GM23338 (cell line): ENCODE measurements at regions not wholly inside any gene's neighbourhood (a gene's known extent, or its start where the extent isn't known, plus 50 kb on each side); places are given as distances from the start of the nearest gene placed in this dataset.

Source experiments
- ATAC-seq: fragments of 200-7000 bp; cut with Tn5 transposase; 3 replicates; pipeline ENCODE4 v1.9.1; 2020
- DNase-seq: peaks from one replicate; pipeline ENCODE4 v3.0.0-alpha.2; 2015; ENCODE audit warnings: low spot score
- H2AFZ ChIP-seq: fragments of 200-600 bp; sonication (generic); 2 replicates; pipeline ENCODE4 v1.8.0; 2016; ENCODE audit warnings: antibody characterized with exemption, mild to moderate bottlenecking, moderate library complexity
- H3F3A ChIP-seq: fragments of 200-600 bp; sonication (generic); replicated peaks from 2 replicates; pipeline ENCODE4 v1.8.0; 2017; ENCODE audit warnings: antibody characterized with exemption, mixed run types, low read depth
- H3K27ac ChIP-seq: fragments of 200-600 bp; sonication (generic); 2 replicates; pipeline ENCODE4 v1.6.1; 2016; ENCODE audit warnings: low read depth
- H3K27me3 ChIP-seq: fragments of 200-600 bp; sonication (generic); 2 replicates; pipeline ENCODE4 v1.8.0; 2016; ENCODE audit warnings: mild to moderate bottlenecking, mixed run types, moderate library complexity; ENCODE audit not compliant: insufficient read depth
- H3K36me3 ChIP-seq: fragments of 200-600 bp; sonication (generic); 2 replicates; pipeline ENCODE4 v1.8.0; 2016; ENCODE audit warnings: mild to moderate bottlenecking; ENCODE audit not compliant: insufficient read depth
- H3K4me1 ChIP-seq: fragments of 200-600 bp; sonication (generic); 2 replicates; pipeline ENCODE4 v1.8.0; 2016; ENCODE audit warnings: mild to moderate bottlenecking, moderate library complexity; ENCODE audit not compliant: insufficient read depth
- H3K4me2 ChIP-seq: fragments of 200-600 bp; sonication (generic); 2 replicates; pipeline ENCODE4 v1.7.1; 2017; ENCODE audit warnings: mixed run types
- H3K4me3 ChIP-seq: fragments of 200-600 bp; sonication (generic); 2 replicates; pipeline ENCODE4 v1.6.1; 2016; ENCODE audit warnings: mixed run types
- H3K79me2 ChIP-seq: fragments of 200-600 bp; sonication (generic); replicated peaks from 2 replicates; pipeline ENCODE4 v1.8.0; 2017; ENCODE audit warnings: mild to moderate bottlenecking; ENCODE audit not compliant: insufficient read depth
- H3K9me2 ChIP-seq: fragments of 200-600 bp; sonication (generic); 2 replicates; pipeline ENCODE4 v1.8.0; 2017; ENCODE audit not compliant: insufficient read depth
- H4K20me1 ChIP-seq: fragments of 200-600 bp; sonication (generic); replicated peaks from 2 replicates; pipeline ENCODE4 v1.8.0; 2017; ENCODE audit warnings: mild to moderate bottlenecking; ENCODE audit not compliant: insufficient read depth
- H3K27ac Mint-ChIP-seq: 2 replicates; pipeline ENCODE4 v1.8.0; 2020; ENCODE audit warnings: inconsistent platforms, mild to moderate bottlenecking, moderate library complexity, mixed read lengths
- H3K27me3 Mint-ChIP-seq: 3 replicates; pipeline ENCODE4 v1.8.0; 2022; ENCODE audit warnings: low read depth, mild to moderate bottlenecking, moderate library complexity, mixed read lengths, inconsistent platforms; ENCODE audit not compliant: insufficient read depth, poor library complexity
- H3K36me3 Mint-ChIP-seq: 3 replicates; pipeline ENCODE4 v1.8.0; 2021; ENCODE audit warnings: low read depth, mild to moderate bottlenecking, inconsistent platforms, moderate library complexity, mixed read lengths
- H3K4me1 Mint-ChIP-seq: 3 replicates; pipeline ENCODE4 v1.8.0; 2020; ENCODE audit warnings: mild to moderate bottlenecking, inconsistent platforms, mixed read lengths
- H3K4me3 Mint-ChIP-seq: 3 replicates; pipeline ENCODE4 v1.8.0; 2021; ENCODE audit warnings: moderate library complexity, mild to moderate bottlenecking, inconsistent platforms, mixed read lengths
- H3K9me3 Mint-ChIP-seq: 3 replicates; pipeline ENCODE4 v1.8.0; 2020; ENCODE audit warnings: moderate library complexity, mild to moderate bottlenecking, inconsistent platforms, mixed read lengths
- EZH2 ChIP-seq: fragments of 200-600 bp; sonication (generic); IDR thresholded peaks from one replicate; pipeline ENCODE4 v1.8.0; 2017; ENCODE audit warnings: antibody characterized with exemption, mild to moderate bottlenecking, low read depth; ENCODE audit not compliant: unreplicated experiment
- EZH2phosphoT487 ChIP-seq: fragments of 200-600 bp; sonication (generic); IDR thresholded peaks from one replicate; pipeline ENCODE4 v1.8.1; 2018; ENCODE audit warnings: antibody characterized with exemption; ENCODE audit not compliant: unreplicated experiment
- JUNB ChIP-seq: IDR thresholded peaks from one replicate; pipeline ENCODE4 v1.6.1; 2016; ENCODE audit warnings: antibody characterized with exemption; ENCODE audit not compliant: unreplicated experiment
- NANOG ChIP-seq: IDR thresholded peaks from 2 replicates; pipeline ENCODE4 v1.6.1; 2016; ENCODE audit warnings: antibody characterized with exemption, borderline replicate concordance
- POLR2AphosphoS5 ChIP-seq: IDR thresholded peaks from 2 replicates; pipeline ENCODE4 v1.6.1; 2016; ENCODE audit warnings: antibody characterized with exemption, low read depth
- STAT1 ChIP-seq: IDR thresholded peaks from one replicate; pipeline ENCODE4 v1.6.1; 2016; ENCODE audit warnings: antibody characterized with exemption; ENCODE audit not compliant: unreplicated experiment
- ZNF114 ChIP-seq: fragments of 250-450 bp; sonication (Bioruptor Pico); IDR thresholded peaks from 2 replicates; pipeline ENCODE4 v1.5.0; 2020; ENCODE audit warnings: mild to moderate bottlenecking, moderate library complexity
- ZNF331 ChIP-seq: fragments of 250-450 bp; sonication (Bioruptor Pico); IDR thresholded peaks from 2 replicates; pipeline ENCODE4 v1.5.0; 2020; ENCODE audit warnings: low read depth, mild to moderate bottlenecking, moderate library complexity
- TF ChIP-seq, protein P1 (sequence below): IDR thresholded peaks from one replicate; pipeline ENCODE4 v1.6.1; 2018; ENCODE audit warnings: antibody characterized with exemption; ENCODE audit not compliant: unreplicated experiment
- TF ChIP-seq, protein P2 (sequence below): IDR thresholded peaks from 2 replicates; pipeline ENCODE4 v1.6.1; 2016; ENCODE audit warnings: antibody characterized with exemption
- TF ChIP-seq, protein P3 (sequence below), 2 experiments: fragments of 200-600 bp in 1 of 2; sonication (generic) in 1 of 2; conservative IDR thresholded peaks; 2 replicates each; pipeline versions ENCODE4 v1.5.1 to v1.6.1; 2016 to 2017; ENCODE audit warnings: antibody characterized with exemption in 2 of 2, low read depth in 2 of 2, mild to moderate bottlenecking in 2 of 2, moderate library complexity in 1 of 2

DNA sequence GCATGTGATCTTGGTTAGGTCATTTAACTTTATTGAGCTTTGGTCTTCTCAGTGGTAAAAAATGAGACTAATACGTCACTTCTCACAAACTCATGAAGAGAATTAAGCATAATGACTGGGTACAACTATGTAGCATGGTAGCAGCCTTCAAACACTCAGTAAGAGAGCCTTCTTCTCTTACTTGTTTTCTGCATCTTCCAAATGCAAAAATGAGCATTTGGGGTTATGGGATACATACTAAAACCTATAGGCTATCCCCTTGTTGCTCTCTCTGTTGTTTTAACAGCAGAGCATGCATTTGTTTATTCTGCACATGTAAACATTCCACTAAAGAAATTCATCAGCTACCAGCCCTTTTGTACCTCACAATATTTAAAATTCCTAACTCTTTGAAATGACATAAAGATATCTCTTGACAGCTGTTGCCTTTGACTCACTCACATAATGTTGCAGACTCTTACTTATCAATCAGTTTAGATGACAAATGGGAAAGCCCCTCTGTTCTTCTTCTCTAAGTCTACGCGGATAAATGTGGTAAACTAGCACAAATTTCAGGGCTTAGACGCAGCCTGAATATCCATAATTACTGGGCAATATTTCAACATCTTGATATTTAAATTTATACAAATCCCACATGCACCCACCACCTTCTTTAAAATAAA is 327.3 kb upstream of the SATB1 start:
- no peaks in the 10 kb centered on the region for H3K36me3 Mint-ChIP-seq
- H3K4me1 Mint-ChIP-seq, result peaks cover 4% of the 10 kb centered on the region; the same call in 2 of the 3 replicates
- DNase-seq (no peak), ATAC-seq (no peak)
- H3K4me3 ChIP-seq, result no peak overlapping the region
- H3K4me2 ChIP-seq, result no peak overlapping the region
- TF ChIP-seq EZH2phosphoT487 (no peak), NANOG (no peak), POLR2AphosphoS5 (no peak), JUNB (no peak), ZNF114 (CRISPR knock-in tag) (no peak), ZNF331 (CRISPR knock-in tag) (no peak), STAT1 (no peak), EZH2 (no peak)
- TF ChIP-seq, protein P1, sequence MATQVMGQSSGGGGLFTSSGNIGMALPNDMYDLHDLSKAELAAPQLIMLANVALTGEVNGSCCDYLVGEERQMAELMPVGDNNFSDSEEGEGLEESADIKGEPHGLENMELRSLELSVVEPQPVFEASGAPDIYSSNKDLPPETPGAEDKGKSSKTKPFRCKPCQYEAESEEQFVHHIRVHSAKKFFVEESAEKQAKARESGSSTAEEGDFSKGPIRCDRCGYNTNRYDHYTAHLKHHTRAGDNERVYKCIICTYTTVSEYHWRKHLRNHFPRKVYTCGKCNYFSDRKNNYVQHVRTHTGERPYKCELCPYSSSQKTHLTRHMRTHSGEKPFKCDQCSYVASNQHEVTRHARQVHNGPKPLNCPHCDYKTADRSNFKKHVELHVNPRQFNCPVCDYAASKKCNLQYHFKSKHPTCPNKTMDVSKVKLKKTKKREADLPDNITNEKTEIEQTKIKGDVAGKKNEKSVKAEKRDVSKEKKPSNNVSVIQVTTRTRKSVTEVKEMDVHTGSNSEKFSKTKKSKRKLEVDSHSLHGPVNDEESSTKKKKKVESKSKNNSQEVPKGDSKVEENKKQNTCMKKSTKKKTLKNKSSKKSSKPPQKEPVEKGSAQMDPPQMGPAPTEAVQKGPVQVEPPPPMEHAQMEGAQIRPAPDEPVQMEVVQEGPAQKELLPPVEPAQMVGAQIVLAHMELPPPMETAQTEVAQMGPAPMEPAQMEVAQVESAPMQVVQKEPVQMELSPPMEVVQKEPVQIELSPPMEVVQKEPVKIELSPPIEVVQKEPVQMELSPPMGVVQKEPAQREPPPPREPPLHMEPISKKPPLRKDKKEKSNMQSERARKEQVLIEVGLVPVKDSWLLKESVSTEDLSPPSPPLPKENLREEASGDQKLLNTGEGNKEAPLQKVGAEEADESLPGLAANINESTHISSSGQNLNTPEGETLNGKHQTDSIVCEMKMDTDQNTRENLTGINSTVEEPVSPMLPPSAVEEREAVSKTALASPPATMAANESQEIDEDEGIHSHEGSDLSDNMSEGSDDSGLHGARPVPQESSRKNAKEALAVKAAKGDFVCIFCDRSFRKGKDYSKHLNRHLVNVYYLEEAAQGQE, result no peak
- TF ChIP-seq, protein P2, sequence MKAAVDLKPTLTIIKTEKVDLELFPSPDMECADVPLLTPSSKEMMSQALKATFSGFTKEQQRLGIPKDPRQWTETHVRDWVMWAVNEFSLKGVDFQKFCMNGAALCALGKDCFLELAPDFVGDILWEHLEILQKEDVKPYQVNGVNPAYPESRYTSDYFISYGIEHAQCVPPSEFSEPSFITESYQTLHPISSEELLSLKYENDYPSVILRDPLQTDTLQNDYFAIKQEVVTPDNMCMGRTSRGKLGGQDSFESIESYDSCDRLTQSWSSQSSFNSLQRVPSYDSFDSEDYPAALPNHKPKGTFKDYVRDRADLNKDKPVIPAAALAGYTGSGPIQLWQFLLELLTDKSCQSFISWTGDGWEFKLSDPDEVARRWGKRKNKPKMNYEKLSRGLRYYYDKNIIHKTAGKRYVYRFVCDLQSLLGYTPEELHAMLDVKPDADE, result no peak
- TF ChIP-seq, protein P3, sequence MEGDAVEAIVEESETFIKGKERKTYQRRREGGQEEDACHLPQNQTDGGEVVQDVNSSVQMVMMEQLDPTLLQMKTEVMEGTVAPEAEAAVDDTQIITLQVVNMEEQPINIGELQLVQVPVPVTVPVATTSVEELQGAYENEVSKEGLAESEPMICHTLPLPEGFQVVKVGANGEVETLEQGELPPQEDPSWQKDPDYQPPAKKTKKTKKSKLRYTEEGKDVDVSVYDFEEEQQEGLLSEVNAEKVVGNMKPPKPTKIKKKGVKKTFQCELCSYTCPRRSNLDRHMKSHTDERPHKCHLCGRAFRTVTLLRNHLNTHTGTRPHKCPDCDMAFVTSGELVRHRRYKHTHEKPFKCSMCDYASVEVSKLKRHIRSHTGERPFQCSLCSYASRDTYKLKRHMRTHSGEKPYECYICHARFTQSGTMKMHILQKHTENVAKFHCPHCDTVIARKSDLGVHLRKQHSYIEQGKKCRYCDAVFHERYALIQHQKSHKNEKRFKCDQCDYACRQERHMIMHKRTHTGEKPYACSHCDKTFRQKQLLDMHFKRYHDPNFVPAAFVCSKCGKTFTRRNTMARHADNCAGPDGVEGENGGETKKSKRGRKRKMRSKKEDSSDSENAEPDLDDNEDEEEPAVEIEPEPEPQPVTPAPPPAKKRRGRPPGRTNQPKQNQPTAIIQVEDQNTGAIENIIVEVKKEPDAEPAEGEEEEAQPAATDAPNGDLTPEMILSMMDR (conservative IDR thresholded peaks at IDR 0.05; ENCODE audit: low read depth in 2 of 2), result no peak
- no peak overlapping the region for H3K27ac ChIP-seq
- H2AFZ ChIP-seq, result no peak overlapping the region
- H3F3A ChIP-seq, result no peaks in the 10 kb centered on the region
- peaks cover 2% of the 10 kb centered on the region; the same call in 1 of the 2 replicates for H3K4me1 ChIP-seq
- H3K9me2 ChIP-seq, result no peaks in the 10 kb centered on the region
- peaks cover 2% of the 10 kb centered on the region for H3K27me3 Mint-ChIP-seq
- no peaks in the 10 kb centered on the region for H4K20me1 ChIP-seq
- H3K9me3 Mint-ChIP-seq, result no peaks in the 10 kb centered on the region
- no peak overlapping the region for H3K4me3 Mint-ChIP-seq
- no peaks in the 10 kb centered on the region for H3K36me3 ChIP-seq
- H3K27ac Mint-ChIP-seq, result no peak overlapping the region
- no peaks in the 10 kb centered on the region for H3K79me2 ChIP-seq
- H3K27me3 ChIP-seq, result no peaks in the 10 kb centered on the region
